HUES6 (cell line): ENCODE measurements at regions not wholly inside any gene's neighbourhood (a gene's known extent, or its start where the extent isn't known, plus 50 kb on each side); places are given as distances from the start of the nearest gene placed in this dataset.

Experiments
- H3K27ac ChIP-seq: 2 replicates; pipeline ENCODE4 v1.7.0; 2013; ENCODE audit warnings: low read depth, mild to moderate bottlenecking, low read length, inconsistent platforms
- H3K27me3 ChIP-seq: 2 replicates; pipeline ENCODE4 v1.6.1; 2013; ENCODE audit warnings: low read length; ENCODE audit not compliant: control insufficient read depth, insufficient read depth
- H3K36me3 ChIP-seq: 2 replicates; pipeline ENCODE4 v1.6.1; 2013; ENCODE audit warnings: low read length; ENCODE audit not compliant: control insufficient read depth, insufficient read depth
- H3K4me1 ChIP-seq: 2 replicates; pipeline ENCODE4 v1.6.1; 2013; ENCODE audit warnings: low read length; ENCODE audit not compliant: control insufficient read depth, insufficient read depth
- H3K4me3 ChIP-seq: 2 replicates; pipeline ENCODE4 v1.5.1; 2013; ENCODE audit warnings: low read depth, low read length
- H3K9ac ChIP-seq: one replicate; pipeline ENCODE4 v1.6.1; 2013; ENCODE audit warnings: mild to moderate bottlenecking, low read length
- H3K9me3 ChIP-seq: 2 replicates; pipeline ENCODE4 v1.6.1; 2013; ENCODE audit warnings: low read depth, low read length; ENCODE audit not compliant: control insufficient read depth, insufficient read depth

DNA sequence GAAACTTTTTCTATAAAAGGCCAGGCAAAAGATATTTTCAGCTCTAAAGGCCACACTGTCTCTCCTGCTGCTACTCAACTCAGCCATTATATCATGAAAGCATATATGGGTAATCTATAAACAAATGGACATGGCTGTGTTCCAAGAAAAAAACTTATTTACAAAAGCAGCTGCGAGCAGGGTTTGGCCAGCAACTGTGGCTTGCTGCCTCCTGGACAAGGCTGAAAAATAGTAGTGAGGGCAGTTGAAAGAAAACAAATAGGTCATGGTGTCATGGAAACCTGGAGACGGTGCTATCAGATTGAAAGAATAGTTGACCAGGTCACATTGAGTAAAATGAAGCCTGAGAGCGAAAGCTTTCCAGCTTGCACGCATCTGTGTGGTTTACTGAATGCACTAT lies 89.2 kb upstream of the LRATD1 start:
- H3K27ac ChIP-seq, result no peak overlapping the region

GRCh38 chr2:14544247-14544646 lies 88.3 kb upstream of the LRATD1 start:
- no peak overlapping the region for H3K27ac ChIP-seq
- 0 out of 2 replicates have a peak, but pooled peaks cover 3% of the 10 kb centered on the region for H3K9me3 ChIP-seq
- H3K4me1 ChIP-seq, result no peaks in the 10 kb centered on the region
- H3K4me3 ChIP-seq, result no peak overlapping the region
- H3K27me3 ChIP-seq, result no peaks in the 10 kb centered on the region
- H3K9ac ChIP-seq, result no peak overlapping the region
- no peaks in the 10 kb centered on the region for H3K36me3 ChIP-seq

More for the DNA sequence above, 89.2 kb upstream of the LRATD1 start:
- H3K36me3 ChIP-seq, result no peaks in the 10 kb centered on the region
- no peaks in the 10 kb centered on the region for H3K4me1 ChIP-seq
- 0 out of 2 replicates have a peak, but pooled peaks cover 3% of the 10 kb centered on the region for H3K9me3 ChIP-seq
- H3K27me3 ChIP-seq, result no peaks in the 10 kb centered on the region
- H3K4me3 ChIP-seq, result no peak overlapping the region
- H3K9ac ChIP-seq, result no peak overlapping the region

GRCh38 chr2:14547830-14548229 lies 84.7 kb upstream of the LRATD1 start:
- Histone ChIP-seq H3K4me3 (no peak overlapping the region), H3K27ac (no peak overlapping the region), H3K9me3 (0 out of 2 replicates have a peak, but pooled peaks cover 3% of the 10 kb centered on the region), H3K27me3 (no peaks in the 10 kb centered on the region), H3K9ac (no peak overlapping the region), H3K4me1 (no peaks in the 10 kb centered on the region), H3K36me3 (no peaks in the 10 kb centered on the region)

DNA sequence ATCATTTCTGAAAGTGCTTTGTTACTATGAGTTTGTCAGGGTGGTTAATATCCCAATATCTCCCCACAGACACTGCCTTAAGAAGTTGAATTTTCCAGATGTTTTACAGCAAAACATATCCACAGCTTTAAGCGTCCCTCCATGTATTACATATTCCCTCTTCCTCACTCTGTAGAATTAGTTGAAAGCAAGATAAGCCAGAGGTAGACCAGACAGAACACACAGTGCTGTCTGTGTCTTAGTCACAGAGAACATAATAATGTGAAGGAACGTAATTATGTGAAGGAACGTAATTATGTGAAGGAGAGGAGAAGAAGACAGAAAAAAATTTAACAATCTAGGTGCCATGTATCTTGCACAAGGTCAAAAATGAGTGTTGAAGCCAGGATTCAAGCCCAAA lies 81.9 kb upstream of the LRATD1 start:
- H3K27ac ChIP-seq, result no peak overlapping the region
- H3K9ac ChIP-seq, result no peak overlapping the region
- H3K4me1 ChIP-seq, result no peaks in the 10 kb centered on the region
- no peaks in the 10 kb centered on the region for H3K27me3 ChIP-seq
- no peaks in the 10 kb centered on the region for H3K9me3 ChIP-seq
- no peaks in the 10 kb centered on the region for H3K36me3 ChIP-seq
- no peak overlapping the region for H3K4me3 ChIP-seq

DNA sequence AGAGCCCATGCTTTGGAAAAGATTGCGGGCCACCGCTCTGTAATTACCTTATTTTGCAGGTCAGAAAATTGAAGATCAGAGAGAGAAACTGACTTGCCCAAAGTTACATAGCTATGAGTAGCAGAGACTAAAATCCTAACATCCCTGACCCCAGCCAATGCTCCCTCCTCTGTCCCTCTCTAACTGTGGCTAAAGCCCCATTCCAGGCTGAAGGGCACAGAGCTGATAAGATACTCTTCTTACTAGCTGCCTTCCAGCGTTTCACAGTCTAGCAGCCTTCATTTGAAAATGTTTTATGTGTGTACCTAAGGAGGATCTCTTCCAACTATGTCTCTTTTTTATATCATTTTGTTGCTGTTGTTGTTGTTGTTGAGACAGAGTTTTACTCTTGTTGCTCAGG lies 81.4 kb upstream of the LRATD1 start:
- Histone ChIP-seq H3K27ac (no peak overlapping the region), H3K9me3 (no peaks in the 10 kb centered on the region), H3K4me1 (no peaks in the 10 kb centered on the region), H3K27me3 (no peaks in the 10 kb centered on the region), H3K9ac (no peak overlapping the region), H3K36me3 (no peaks in the 10 kb centered on the region), H3K4me3 (no peak overlapping the region)

GRCh38 chr2:14552286-14552685 lies 80.2 kb upstream of the LRATD1 start:
- Histone ChIP-seq H3K9ac (no peak overlapping the region), H3K36me3 (no peaks in the 10 kb centered on the region), H3K27me3 (no peaks in the 10 kb centered on the region), H3K9me3 (no peaks in the 10 kb centered on the region), H3K4me1 (no peaks in the 10 kb centered on the region), H3K27ac (no peak overlapping the region), H3K4me3 (no peak overlapping the region)

DNA sequence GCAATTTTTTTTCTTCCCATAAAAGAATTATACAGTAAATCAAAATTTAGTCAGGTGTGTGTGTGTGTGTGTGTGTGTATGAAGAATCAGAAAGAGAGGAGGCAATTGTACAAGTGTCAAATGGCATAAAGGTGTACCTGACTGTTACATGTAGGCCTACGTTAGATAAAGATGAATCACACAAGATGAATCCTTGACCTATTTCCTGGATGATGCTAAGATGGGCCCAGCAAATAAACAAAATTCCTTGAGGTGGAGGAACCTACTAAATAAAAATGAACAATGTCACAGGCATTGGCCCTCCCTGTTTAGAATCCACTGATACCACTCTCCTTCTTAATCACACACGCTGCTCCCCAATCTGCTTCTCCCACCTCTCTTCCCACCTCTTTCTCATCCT lies 79.7 kb upstream of the LRATD1 start:
- no peak overlapping the region for H3K27ac ChIP-seq
- no peaks in the 10 kb centered on the region for H3K9me3 ChIP-seq
- no peaks in the 10 kb centered on the region for H3K36me3 ChIP-seq
- H3K4me3 ChIP-seq, result no peak overlapping the region
- no peak overlapping the region for H3K9ac ChIP-seq
- no peaks in the 10 kb centered on the region for H3K27me3 ChIP-seq
- no peaks in the 10 kb centered on the region for H3K4me1 ChIP-seq

GRCh38 chr2:14554849-14555545 lies 77.5 kb upstream of the LRATD1 start:
- H3K36me3 ChIP-seq, result no peaks in the 10 kb centered on the region
- H3K9ac ChIP-seq, result no peak overlapping the region
- H3K4me3 ChIP-seq, result no peak overlapping the region
- no peaks in the 10 kb centered on the region for H3K27me3 ChIP-seq
- no peak overlapping the region for H3K27ac ChIP-seq
- H3K4me1 ChIP-seq, result no peaks in the 10 kb centered on the region
- no peaks in the 10 kb centered on the region for H3K9me3 ChIP-seq

DNA sequence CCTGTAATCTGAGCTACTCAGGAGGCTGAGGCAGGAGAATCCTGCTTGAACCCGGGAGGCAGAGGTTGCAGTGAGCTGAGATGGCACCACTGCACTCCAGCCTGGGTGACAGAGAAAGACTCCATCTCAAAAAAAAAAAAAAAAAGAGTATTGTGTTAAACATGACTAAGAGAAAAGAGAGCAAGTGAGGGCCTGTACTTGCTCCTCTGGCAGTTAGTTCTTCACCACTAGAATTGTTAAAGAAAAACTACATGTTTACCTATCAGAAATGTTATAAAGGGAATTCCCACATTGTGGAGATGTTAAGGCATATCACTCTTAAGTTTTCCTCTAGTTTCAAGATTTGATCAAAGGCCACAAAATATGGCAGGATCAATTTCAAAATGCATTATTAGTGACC lies 75.4 kb upstream of the LRATD1 start:
- Histone ChIP-seq H3K27me3 (no peaks in the 10 kb centered on the region), H3K36me3 (no peaks in the 10 kb centered on the region)

GRCh38 chr2:14557916-14558315 lies 74.6 kb upstream of the LRATD1 start:
- no peaks in the 10 kb centered on the region for H3K36me3 ChIP-seq
- H3K9me3 ChIP-seq, result no peaks in the 10 kb centered on the region
- no peaks in the 10 kb centered on the region for H3K27me3 ChIP-seq
- no peaks in the 10 kb centered on the region for H3K4me1 ChIP-seq
- no peak overlapping the region for H3K9ac ChIP-seq
- no peak overlapping the region for H3K27ac ChIP-seq
- H3K4me3 ChIP-seq, result no peak overlapping the region

More for the DNA sequence above, 75.4 kb upstream of the LRATD1 start:
- H3K9ac ChIP-seq, result no peak overlapping the region
- no peaks in the 10 kb centered on the region for H3K9me3 ChIP-seq
- no peaks in the 10 kb centered on the region for H3K4me1 ChIP-seq
- H3K4me3 ChIP-seq, result no peak overlapping the region
- no peak overlapping the region for H3K27ac ChIP-seq

DNA sequence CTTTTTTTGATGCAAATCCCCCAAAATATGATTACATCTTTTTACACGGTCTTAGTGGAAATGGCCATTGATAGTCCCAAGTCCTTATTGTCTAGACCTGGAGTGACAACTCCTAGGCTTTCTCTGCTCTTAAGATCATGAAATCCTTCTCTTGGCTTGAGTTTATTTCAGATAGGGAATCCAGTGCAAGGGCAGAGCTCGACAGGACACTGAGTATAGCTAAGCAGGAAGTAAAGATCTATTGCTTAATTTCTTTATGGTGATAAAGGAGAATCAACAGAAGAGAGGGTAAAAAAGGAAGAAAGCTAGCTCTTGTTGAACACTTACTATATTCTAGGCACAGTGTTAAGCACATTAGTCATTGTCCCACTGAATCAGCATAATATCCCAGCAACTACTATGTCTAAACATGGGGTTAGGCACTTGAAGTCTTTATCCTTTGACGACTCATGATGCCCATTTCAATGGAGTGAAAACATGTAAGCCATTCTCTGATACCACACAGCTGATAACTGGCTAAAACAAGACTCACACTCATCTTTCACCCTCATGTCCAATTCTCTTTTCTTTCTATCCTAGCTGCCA lies 74.1 kb upstream of the LRATD1 start:
- Histone ChIP-seq H3K36me3 (no peaks in the 10 kb centered on the region), H3K27ac (no peak overlapping the region), H3K4me1 (no peaks in the 10 kb centered on the region), H3K9ac (no peak overlapping the region), H3K4me3 (no peak overlapping the region), H3K27me3 (no peaks in the 10 kb centered on the region), H3K9me3 (no peaks in the 10 kb centered on the region)
